Nephron progenitor cell (in vitro differentiated cells): ENCODE measurements at regions not wholly inside any gene's neighbourhood (a gene's known extent, or its start where the extent isn't known, plus 50 kb on each side); places are given as distances from the start of the nearest gene placed in this dataset.
A peak's percentile ranks its signal among the peaks of the same experiment; 100 is the strongest.

Experiments used
- DNase-seq: peaks from one replicate; pipeline ENCODE4 v3.0.0; 2021
- H3K27ac Mint-ChIP-seq: 2 replicates; pipeline ENCODE4 v1.8.0; 2021; ENCODE audit warnings: mild to moderate bottlenecking, moderate library complexity, mixed read lengths
- H3K27me3 Mint-ChIP-seq: 2 replicates; pipeline ENCODE4 v1.8.0; 2021; ENCODE audit warnings: mild to moderate bottlenecking, low read depth, mixed read lengths; ENCODE audit not compliant: poor library complexity
- H3K36me3 Mint-ChIP-seq: 2 replicates; pipeline ENCODE4 v1.8.0; 2021; ENCODE audit warnings: low read depth, mixed read lengths
- H3K4me1 Mint-ChIP-seq: 2 replicates; pipeline ENCODE4 v1.8.0; 2021; ENCODE audit warnings: mixed read lengths
- H3K4me3 Mint-ChIP-seq: 2 replicates; pipeline ENCODE4 v1.8.0; 2021; ENCODE audit warnings: mild to moderate bottlenecking, moderate library complexity, mixed read lengths
- H3K9me3 Mint-ChIP-seq: 2 replicates; pipeline ENCODE4 v1.8.0; 2021; ENCODE audit warnings: mild to moderate bottlenecking, moderate library complexity, mixed read lengths
- TF ChIP-seq, protein P1 (sequence below): fragments of 200-600 bp; sonication (generic); IDR thresholded peaks from 2 replicates; pipeline ENCODE4 v1.5.0; 2021; ENCODE audit warnings: antibody characterized with exemption

GRCh38 chr14:81886588-81886987, 352.9 kb upstream of the SEL1L start:
- TF ChIP-seq, protein P1, sequence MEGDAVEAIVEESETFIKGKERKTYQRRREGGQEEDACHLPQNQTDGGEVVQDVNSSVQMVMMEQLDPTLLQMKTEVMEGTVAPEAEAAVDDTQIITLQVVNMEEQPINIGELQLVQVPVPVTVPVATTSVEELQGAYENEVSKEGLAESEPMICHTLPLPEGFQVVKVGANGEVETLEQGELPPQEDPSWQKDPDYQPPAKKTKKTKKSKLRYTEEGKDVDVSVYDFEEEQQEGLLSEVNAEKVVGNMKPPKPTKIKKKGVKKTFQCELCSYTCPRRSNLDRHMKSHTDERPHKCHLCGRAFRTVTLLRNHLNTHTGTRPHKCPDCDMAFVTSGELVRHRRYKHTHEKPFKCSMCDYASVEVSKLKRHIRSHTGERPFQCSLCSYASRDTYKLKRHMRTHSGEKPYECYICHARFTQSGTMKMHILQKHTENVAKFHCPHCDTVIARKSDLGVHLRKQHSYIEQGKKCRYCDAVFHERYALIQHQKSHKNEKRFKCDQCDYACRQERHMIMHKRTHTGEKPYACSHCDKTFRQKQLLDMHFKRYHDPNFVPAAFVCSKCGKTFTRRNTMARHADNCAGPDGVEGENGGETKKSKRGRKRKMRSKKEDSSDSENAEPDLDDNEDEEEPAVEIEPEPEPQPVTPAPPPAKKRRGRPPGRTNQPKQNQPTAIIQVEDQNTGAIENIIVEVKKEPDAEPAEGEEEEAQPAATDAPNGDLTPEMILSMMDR, result no peak
- no peaks in the 10 kb centered on the region for H3K9me3 Mint-ChIP-seq
- H3K27ac Mint-ChIP-seq, result no peak overlapping the region
- H3K4me3 Mint-ChIP-seq, result no peak overlapping the region
- H3K36me3 Mint-ChIP-seq, result no peaks in the 10 kb centered on the region
- no peak for DNase-seq
- H3K4me1 Mint-ChIP-seq, result peaks cover 6% of the 10 kb centered on the region
- H3K27me3 Mint-ChIP-seq, result no peaks in the 10 kb centered on the region

DNA sequence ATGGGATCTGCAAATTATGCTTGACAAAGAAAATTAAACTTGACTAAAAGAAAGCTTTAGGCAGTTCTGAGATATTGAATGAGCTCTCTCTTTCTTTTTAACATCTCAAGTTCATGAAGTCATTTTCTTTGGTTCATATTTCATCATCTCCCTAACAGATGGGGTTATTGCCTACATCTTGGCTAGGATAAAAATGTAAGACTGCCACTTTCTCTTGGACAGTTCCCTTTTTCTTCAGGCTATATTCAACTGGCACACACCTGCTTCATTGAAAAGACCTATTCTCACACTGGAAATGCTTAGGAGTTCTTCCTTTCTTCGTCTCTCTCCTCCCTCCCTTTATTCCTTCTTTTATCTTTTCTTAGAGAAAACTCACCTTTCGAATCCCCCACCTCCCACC, 355.9 kb upstream of the SEL1L start:
- Mint-ChIP-seq H3K4me3 (no peak overlapping the region), H3K27ac (no peak overlapping the region), H3K4me1 (peaks cover 4% of the 10 kb centered on the region), H3K9me3 (no peaks in the 10 kb centered on the region), H3K27me3 (no peaks in the 10 kb centered on the region), H3K36me3 (no peaks in the 10 kb centered on the region)
- TF ChIP-seq, protein P1, result no peak
- DNase-seq, result no peak

GRCh38 chr14:81890020-81890419, 356.4 kb upstream of the SEL1L start:
- no peak for DNase-seq
- Mint-ChIP-seq H3K9me3 (peaks cover under 1% of the 10 kb centered on the region), H3K27me3 (no peaks in the 10 kb centered on the region), H3K27ac (no peak overlapping the region), H3K4me3 (no peak overlapping the region), H3K4me1 (no peaks in the 10 kb centered on the region), H3K36me3 (no peaks in the 10 kb centered on the region)
- TF ChIP-seq, protein P1, result no peak

- peaks cover 40% of the 10 kb centered on the region for H3K9me3 Mint-ChIP-seq
- TF ChIP-seq, protein P1, result no peak
- no peaks in the 10 kb centered on the region for H3K4me1 Mint-ChIP-seq
- H3K4me3 Mint-ChIP-seq, result no peak overlapping the region
- H3K27me3 Mint-ChIP-seq, result no peaks in the 10 kb centered on the region
- DNase-seq, result no peak
- H3K27ac Mint-ChIP-seq, result no peak overlapping the region
- H3K36me3 Mint-ChIP-seq, result no peaks in the 10 kb centered on the region
These were observed 369.8 kb upstream of the SEL1L start for GRCh38 chr14:81903477-81903876.

- Mint-ChIP-seq H3K27ac (no peak overlapping the region), H3K36me3 (no peaks in the 10 kb centered on the region), H3K27me3 (no peaks in the 10 kb centered on the region), H3K4me1 (no peaks in the 10 kb centered on the region), H3K4me3 (no peak overlapping the region), H3K9me3 (peaks cover 8% of the 10 kb centered on the region)
- TF ChIP-seq, protein P1, result peak; percentile 12
- DNase-seq, result no peak
These were observed 393.4 kb upstream of the SEL1L start for GRCh38 chr14:81927070-81927469.

GRCh38 chr14:81931828-81932227, 398.2 kb upstream of the SEL1L start:
- TF ChIP-seq, protein P1, result no peak
- peaks cover 20% of the 10 kb centered on the region for H3K4me1 Mint-ChIP-seq
- no peaks in the 10 kb centered on the region for H3K27me3 Mint-ChIP-seq
- peaks cover 8% of the 10 kb centered on the region for H3K9me3 Mint-ChIP-seq
- DNase-seq, result no peak
- no peak overlapping the region for H3K4me3 Mint-ChIP-seq
- H3K27ac Mint-ChIP-seq, result no peak overlapping the region
- no peaks in the 10 kb centered on the region for H3K36me3 Mint-ChIP-seq
